ENCODE measurements at regions not wholly inside any gene's neighbourhood (a gene's known extent, or its start where the extent isn't known, plus 50 kb on each side); places are given as distances from the start of the nearest gene placed in this dataset.
"Not testable (repeated sequence)": the region's sequence is repeated elsewhere in the genome, so short reads cannot be mapped to it uniquely, and the experiment has no call there.

- DNase-seq: no peak
These were observed 1099.8 kb upstream of the CRIM1 start for GRCh38 chr2:35255826-35256225.

GRCh38 chr2:35251156-35251555 is 1104.4 kb upstream of the CRIM1 start:
- DNase-seq: no peak

- no peak for DNase-seq
These were observed 1108.9 kb upstream of the CRIM1 start for GRCh38 chr2:35246702-35247101.

GRCh38 chr2:35228584-35228983 is 1127.0 kb upstream of the CRIM1 start:
- no peak for DNase-seq

- no peak for DNase-seq
These were observed 1135.1 kb upstream of the CRIM1 start for GRCh38 chr2:35220461-35220860.

- DNase-seq: no peak
These were observed 1150.7 kb upstream of the CRIM1 start for GRCh38 chr2:35204881-35205280.

GRCh38 chr2:35204323-35204722 is 1151.3 kb upstream of the CRIM1 start:
- no peak for DNase-seq

- DNase-seq: no peak
These were observed 1156.3 kb upstream of the CRIM1 start for GRCh38 chr2:35199298-35199697.

GRCh38 chr2:35185861-35186412 is 1169.6 kb upstream of the CRIM1 start:
- no peak for DNase-seq

- no peak for DNase-seq
These were observed 1171.1 kb upstream of the CRIM1 start for GRCh38 chr2:35184471-35184870.

- DNase-seq: not testable (repeated sequence)
These were observed 1178.9 kb upstream of the CRIM1 start for GRCh38 chr2:35176726-35177125.

- DNase-seq: no peak
These were observed 1180.7 kb upstream of the CRIM1 start for GRCh38 chr2:35174845-35175244.

GRCh38 chr2:35172687-35173086 is 1182.9 kb upstream of the CRIM1 start:
- DNase-seq: no peak

GRCh38 chr2:35168351-35168750 is 1187.2 kb upstream of the CRIM1 start:
- DNase-seq: no peak

- DNase-seq: no peak
These were observed 1191.6 kb upstream of the CRIM1 start for GRCh38 chr2:35163948-35164347.

GRCh38 chr2:35160871-35161270 is 1194.7 kb upstream of the CRIM1 start:
- DNase-seq: no peak

- no peak for DNase-seq
These were observed 1229.7 kb upstream of the CRIM1 start for GRCh38 chr2:35125871-35126270.

- no peak for DNase-seq
These were observed 1230.3 kb upstream of the CRIM1 start for GRCh38 chr2:35125278-35125677.

- DNase-seq: no peak
These were observed 1239.4 kb upstream of the CRIM1 start for GRCh38 chr2:35116151-35116550.

GRCh38 chr2:35114765-35115164 is 1240.8 kb upstream of the CRIM1 start:
- DNase-seq: no peak

- not testable (repeated sequence) for DNase-seq
These were observed 1243.2 kb upstream of the CRIM1 start for GRCh38 chr2:35112367-35112766.

GRCh38 chr2:35104309-35104708 is 1251.3 kb upstream of the CRIM1 start:
- DNase-seq: no peak

- DNase-seq: no peak
These were observed 1256.2 kb upstream of the CRIM1 start for GRCh38 chr2:35099342-35099741.

GRCh38 chr2:35082072-35082471 is 1273.5 kb upstream of the CRIM1 start:
- DNase-seq: no peak

- DNase-seq: no peak
These were observed 1274.0 kb upstream of the CRIM1 start for GRCh38 chr2:35081622-35082015.

Data from NCI-H2227 treated with DMSO at 0.1 percent for 48 hours (cell line).